ENCODE measurements at regions not wholly inside any gene's neighbourhood (a gene's known extent, or its start where the extent isn't known, plus 50 kb on each side); places are given as distances from the start of the nearest gene placed in this dataset.
A peak's percentile ranks its signal among the peaks of the same experiment; 100 is the strongest.

GRCh38 chr12:64931321-64931720 lies 106.9 kb downstream of the TBC1D30 start:
- DNase-seq = no peak

GRCh38 chr12:64931981-64932380 lies 107.5 kb downstream of the TBC1D30 start:
- no peak for DNase-seq

- no peak for DNase-seq
Observed at GRCh38 chr12:64933791-64934190, 109.3 kb downstream of the TBC1D30 start.

GRCh38 chr12:64937452-64937851 lies 113.0 kb downstream of the TBC1D30 start:
- DNase-seq = no peak

GRCh38 chr12:64938179-64938578 lies 113.7 kb downstream of the TBC1D30 start:
- DNase-seq = no peak

- no peak for DNase-seq
Observed at GRCh38 chr12:64943686-64944085, 119.2 kb downstream of the TBC1D30 start.

- DNase-seq = no peak
Observed at GRCh38 chr12:64944966-64945365, 120.5 kb downstream of the TBC1D30 start.

- DNase-seq = peak; percentile 95
Observed at GRCh38 chr12:64946132-64946829, 121.8 kb downstream of the TBC1D30 start.

- DNase-seq = no peak
Observed at GRCh38 chr12:64950711-64951298, 126.4 kb downstream of the TBC1D30 start.

- no peak for DNase-seq
Observed at GRCh38 chr12:64951944-64952343, 127.5 kb downstream of the TBC1D30 start.

GRCh38 chr12:64955746-64956145 lies 131.3 kb downstream of the TBC1D30 start:
- no peak for DNase-seq

GRCh38 chr12:64965920-64966319 lies 141.5 kb downstream of the TBC1D30 start:
- DNase-seq = no peak

- no peak for DNase-seq
Observed at GRCh38 chr12:64968989-64969819, 144.8 kb downstream of the TBC1D30 start.

GRCh38 chr12:64976131-64976530 lies 145.0 kb downstream of the WIF1 start:
- no peak for DNase-seq

GRCh38 chr12:64983771-64984278 lies 137.3 kb downstream of the WIF1 start:
- no peak for DNase-seq

- no peak for DNase-seq
Observed at GRCh38 chr12:64991121-64991611, 129.9 kb downstream of the WIF1 start.

- no peak for DNase-seq
Observed at GRCh38 chr12:64992116-64992515, 129.0 kb downstream of the WIF1 start.

- DNase-seq = no peak
Observed at GRCh38 chr12:64992641-64993040, 128.5 kb downstream of the WIF1 start.

GRCh38 chr12:64993461-64993860 lies 127.6 kb downstream of the WIF1 start:
- DNase-seq = no peak

GRCh38 chr12:64995816-64996215 lies 125.3 kb downstream of the WIF1 start:
- no peak for DNase-seq

- DNase-seq = no peak
Observed at GRCh38 chr12:64997858-64998257, 123.2 kb downstream of the WIF1 start.

GRCh38 chr12:64998371-64999147 lies 122.5 kb downstream of the WIF1 start:
- no peak for DNase-seq

GRCh38 chr12:64999148-64999425 lies 122.0 kb downstream of the WIF1 start:
- no peak for DNase-seq
